Lower lobe of right lung (tissue), 2 donors: ENCODE measurements at regions not wholly inside any gene's neighbourhood (a gene's known extent, or its start where the extent isn't known, plus 50 kb on each side); places are given as distances from the start of the nearest gene placed in this dataset.

ENCODE experiments used
- ATAC-seq, 2 donors: fragments of 200-7000 bp; cut with Tn5 transposase; one replicate each; pipeline ENCODE4 v1.9.1; 2020 to 2022; ENCODE audit warnings: mild to moderate bottlenecking in 2 of 2, moderate library complexity in 2 of 2
- DNase-seq: peaks from one replicate; pipeline ENCODE4 v3.0.0-alpha.2; 2020
- H3K27ac ChIP-seq: fragments of 200-600 bp; one replicate; pipeline ENCODE4 v1.8.0; 2022
- H3K27me3 ChIP-seq: fragments of 200-600 bp; one replicate; pipeline ENCODE4 v1.8.0; 2022; ENCODE audit warnings: low read depth
- H3K36me3 ChIP-seq: fragments of 200-600 bp; one replicate; pipeline ENCODE4 v1.8.0; 2022; ENCODE audit warnings: mild to moderate bottlenecking
- H3K4me1 ChIP-seq: fragments of 200-600 bp; one replicate; pipeline ENCODE4 v1.8.0; 2022
- H3K4me3 ChIP-seq: fragments of 200-600 bp; one replicate; pipeline ENCODE4 v1.8.0; 2022; ENCODE audit warnings: mild to moderate bottlenecking
- H3K9me3 ChIP-seq: fragments of 200-600 bp; one replicate; pipeline ENCODE4 v1.8.0; 2022
- CTCF ChIP-seq: fragments of 200-600 bp; IDR thresholded peaks from one replicate; pipeline ENCODE4 v1.8.0; 2022; ENCODE audit warnings: antibody characterized with exemption, mild to moderate bottlenecking
- intact Hi-C: fragments of 100-400 bp; cut with DNase I; formaldehyde crosslinking; loops from one replicate; pipeline ENCODE4 v1.11.0; 2022
- donor health status: DM: no; HTN: yes; CAD: no; lungs with severe emphysema.

DNA sequence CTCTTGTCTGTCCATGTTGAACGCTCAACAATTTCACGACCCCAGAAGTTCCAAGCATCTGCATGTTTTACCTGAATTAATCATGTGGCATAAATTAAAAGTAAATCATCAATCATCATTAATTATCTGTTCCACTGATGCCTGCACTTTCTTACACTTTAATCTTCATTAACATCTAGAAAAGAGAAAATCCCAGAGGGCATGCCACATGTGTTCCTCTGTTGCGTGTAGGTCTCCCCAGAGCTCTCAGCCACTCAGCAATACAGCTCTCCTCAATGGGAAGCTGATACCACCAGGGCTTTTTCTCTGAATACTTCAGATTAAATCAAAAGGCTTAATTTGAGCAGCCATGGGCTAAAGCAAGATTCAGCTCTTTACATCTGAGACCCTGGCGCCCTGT lies 722.4 kb upstream of the TENM3 start:
- no peak overlapping the region for H3K27ac ChIP-seq
- ATAC-seq (no peak), DNase-seq (no peak)
- no peaks in the 10 kb centered on the region for H3K36me3 ChIP-seq
- no peaks in the 10 kb centered on the region for H3K27me3 ChIP-seq
- H3K9me3 ChIP-seq = no peaks in the 10 kb centered on the region
- H3K4me3 ChIP-seq = no peak overlapping the region
- no peaks in the 10 kb centered on the region for H3K4me1 ChIP-seq
- TF ChIP-seq CTCF = no peak
- intact Hi-C loops = no loop called here

DNA sequence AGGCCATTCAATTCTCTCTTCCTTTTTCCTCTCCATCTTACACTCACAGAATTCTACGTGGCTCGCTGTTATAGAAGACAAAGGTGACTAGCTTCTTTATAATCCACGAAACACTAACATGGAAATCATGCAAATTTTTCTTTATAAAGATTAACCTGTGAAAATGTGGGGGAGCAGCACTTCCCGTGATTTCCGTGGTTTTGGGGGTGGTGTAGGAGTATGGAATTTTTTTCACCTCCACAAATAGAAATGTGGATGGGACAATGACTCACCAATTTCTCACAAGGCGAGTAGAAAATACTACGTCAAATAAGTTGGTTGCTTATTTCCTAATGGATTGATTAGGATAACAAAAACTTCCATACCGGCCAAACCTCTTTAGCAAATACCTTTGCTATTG lies 719.2 kb upstream of the TENM3 start:
- H3K4me3 ChIP-seq = no peak overlapping the region
- H3K36me3 ChIP-seq = no peaks in the 10 kb centered on the region
- intact Hi-C loops = no loop called here
- no peaks in the 10 kb centered on the region for H3K4me1 ChIP-seq
- H3K9me3 ChIP-seq = no peaks in the 10 kb centered on the region
- ATAC-seq = no peak
- no peak overlapping the region for H3K27ac ChIP-seq
- no peak for TF ChIP-seq CTCF
- H3K27me3 ChIP-seq = no peaks in the 10 kb centered on the region
- DNase-seq = no peak

DNA sequence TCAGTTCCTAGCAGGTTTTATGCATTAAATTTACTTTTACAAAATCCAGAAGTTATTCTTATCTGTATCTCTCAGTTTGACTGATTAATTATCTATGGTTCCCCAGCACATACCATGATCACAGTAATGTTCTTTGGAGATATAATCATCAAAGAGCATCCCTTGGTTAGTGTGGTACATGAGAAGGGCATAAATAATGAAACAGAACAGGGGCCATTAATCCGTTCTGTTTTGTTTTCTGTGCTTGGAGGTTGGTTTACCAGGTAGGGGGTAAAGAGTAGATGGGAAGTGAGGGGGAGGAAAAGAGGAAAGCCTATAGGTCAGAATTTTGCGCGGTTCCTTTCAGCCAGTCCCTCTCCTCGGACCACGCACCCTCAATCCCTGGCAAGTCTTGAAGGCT lies 718.7 kb upstream of the TENM3 start:
- no peak overlapping the region for H3K4me3 ChIP-seq
- H3K36me3 ChIP-seq = no peaks in the 10 kb centered on the region
- no peaks in the 10 kb centered on the region for H3K27me3 ChIP-seq
- H3K27ac ChIP-seq = no peak overlapping the region
- no peak for TF ChIP-seq CTCF
- no peaks in the 10 kb centered on the region for H3K9me3 ChIP-seq
- intact Hi-C loops = no loop called here
- ATAC-seq (no peak), DNase-seq (no peak)
- no peaks in the 10 kb centered on the region for H3K4me1 ChIP-seq

GRCh38 chr4:181525634-181526033 lies 717.6 kb upstream of the TENM3 start:
- DNase-seq (no peak), ATAC-seq (no peak)
- intact Hi-C loops = no loop called here

DNA sequence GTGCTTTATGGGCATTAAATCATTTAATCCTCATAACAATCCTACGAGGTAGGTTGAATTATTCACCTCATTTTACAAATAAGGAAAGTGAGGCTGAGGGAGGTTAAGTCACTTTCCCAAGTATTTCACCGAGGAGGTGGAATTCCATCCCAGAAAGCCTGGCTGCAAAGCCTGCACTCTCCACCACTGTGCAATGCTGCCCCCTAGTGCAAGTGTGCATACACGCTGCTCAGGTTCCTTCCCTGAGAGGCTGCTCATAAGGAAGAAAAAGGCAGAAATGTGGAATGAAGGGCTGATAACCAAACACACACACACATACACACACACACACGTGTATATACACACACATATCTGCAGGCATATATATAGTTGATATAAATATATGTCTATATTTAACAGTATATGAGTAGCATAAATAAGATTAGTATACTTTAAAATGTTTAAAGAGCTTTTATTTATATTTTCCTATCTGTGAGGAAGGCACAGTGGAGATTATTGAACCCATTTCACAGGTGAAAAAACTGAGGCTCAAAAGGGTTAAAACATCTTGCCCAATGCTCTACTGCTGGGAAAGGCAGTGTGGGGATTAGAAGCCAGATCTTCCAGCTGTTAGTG lies 714.5 kb upstream of the TENM3 start:
- Histone ChIP-seq H3K9me3 (no peaks in the 10 kb centered on the region), H3K36me3 (no peaks in the 10 kb centered on the region), H3K4me3 (no peak overlapping the region), H3K27me3 (no peaks in the 10 kb centered on the region), H3K4me1 (no peaks in the 10 kb centered on the region), H3K27ac (no peak overlapping the region)
- DNase-seq (peak; percentile 61), ATAC-seq (peak; percentile 84 to 87)
- intact Hi-C loops = no loop called here
- peak; percentile 66 for TF ChIP-seq CTCF

More at GRCh38 chr4:181525634-181526033, 717.6 kb upstream of the TENM3 start:
- H3K36me3 ChIP-seq = no peaks in the 10 kb centered on the region
- H3K4me3 ChIP-seq = no peak overlapping the region
- no peaks in the 10 kb centered on the region for H3K4me1 ChIP-seq
- TF ChIP-seq CTCF = no peak
- H3K27me3 ChIP-seq = no peaks in the 10 kb centered on the region
- H3K9me3 ChIP-seq = no peaks in the 10 kb centered on the region
- H3K27ac ChIP-seq = no peak overlapping the region
